ENCODE measurements at regions not wholly inside any gene's neighbourhood (a gene's known extent, or its start where the extent isn't known, plus 50 kb on each side); places are given as distances from the start of the nearest gene placed in this dataset.

- Histone ChIP-seq H3K4me3 (ENCODE audit: low read depth, low read length) (no peak overlapping the region), H3K27ac (ENCODE audit: low read depth, low read length) (no peak overlapping the region), H3K9me3 (ENCODE audit: control insufficient read depth, insufficient read depth, low read length) (peaks cover 3% of the 10 kb centered on the region; the same call in 1 of the 2 replicates), H3K27me3 (ENCODE audit: control insufficient read depth, insufficient read depth, low read length) (no peaks in the 10 kb centered on the region)
- no peak for TF ChIP-seq CTCF (IDR thresholded peaks at IDR 0.05; ENCODE audit: low read depth, low read length)
- ChIA-PET CTCF (interaction anchor here (0.6 to 1.4 kb wide), 2 partner anchors 17 to 70 kb away, joined by 4 to 7 read pairs; no protein-coding TSS in a partner anchor), POLR2A (no interaction called here)
- no peak for DNase-seq (ENCODE audit: low read depth, low spot score)
Measured at GRCh38 chr2:166609183-166609959, 115.3 kb upstream of the SCN7A start.

GRCh38 chr2:166607880-166608279 lies 113.8 kb upstream of the SCN7A start:
- POLR2A ChIA-PET = no interaction called here
- H3K27ac ChIP-seq (ENCODE audit: low read depth, low read length) = no peak overlapping the region

GRCh38 chr2:166593403-166593802 lies 99.4 kb upstream of the SCN7A start:
- Histone ChIP-seq H3K4me3 (ENCODE audit: low read depth, low read length) (no peak overlapping the region), H3K27ac (ENCODE audit: low read depth, low read length) (no peak overlapping the region), H3K27me3 (ENCODE audit: control insufficient read depth, insufficient read depth, low read length) (no peaks in the 10 kb centered on the region), H3K9me3 (ENCODE audit: control insufficient read depth, insufficient read depth, low read length) (peaks cover 7% of the 10 kb centered on the region; the same call in 1 of the 2 replicates)
- DNase-seq (ENCODE audit: low read depth, low spot score) = peak; percentile 59
- POLR2A ChIA-PET = interaction anchor here (0.6 to 1.2 kb wide), 2 partner anchors 17 to 20 kb away, joined by 3 read pairs; no protein-coding TSS in a partner anchor
- no peak for TF ChIP-seq CTCF (IDR thresholded peaks at IDR 0.05; ENCODE audit: low read depth, low read length)
- CTCF ChIA-PET = no interaction called here

More at GRCh38 chr2:166607880-166608279, 113.8 kb upstream of the SCN7A start:
- no peak for TF ChIP-seq CTCF (IDR thresholded peaks at IDR 0.05; ENCODE audit: low read depth, low read length)
- peaks cover 3% of the 10 kb centered on the region; the same call in 1 of the 2 replicates for H3K9me3 ChIP-seq (ENCODE audit: control insufficient read depth, insufficient read depth, low read length)
- no peaks in the 10 kb centered on the region for H3K27me3 ChIP-seq (ENCODE audit: control insufficient read depth, insufficient read depth, low read length)
- CTCF ChIA-PET = no interaction called here
- no peak overlapping the region for H3K4me3 ChIP-seq (ENCODE audit: low read depth, low read length)
- no peak for DNase-seq (ENCODE audit: low read depth, low spot score)

- H3K27me3 ChIP-seq (ENCODE audit: control insufficient read depth, insufficient read depth, low read length) = no peaks in the 10 kb centered on the region
- ChIA-PET POLR2A (interaction anchor here (1.2 kb wide), 1 partner anchor 20 kb away, joined by 3 read pairs; no protein-coding TSS in a partner anchor), CTCF (no interaction called here)
- no peak for DNase-seq (ENCODE audit: low read depth, low spot score)
- H3K9me3 ChIP-seq (ENCODE audit: control insufficient read depth, insufficient read depth, low read length) = peaks cover 3% of the 10 kb centered on the region; the same call in 1 of the 2 replicates
- H3K4me3 ChIP-seq (ENCODE audit: low read depth, low read length) = no peak overlapping the region
- TF ChIP-seq CTCF (IDR thresholded peaks at IDR 0.05; ENCODE audit: low read depth, low read length) = no peak
- H3K27ac ChIP-seq (ENCODE audit: low read depth, low read length) = peak overlapping the region; percentile 53
Measured at GRCh38 chr2:166592750-166593149, 98.7 kb upstream of the SCN7A start.

GRCh38 chr2:166591226-166591625 lies 97.2 kb upstream of the SCN7A start:
- Histone ChIP-seq H3K4me3 (ENCODE audit: low read depth, low read length) (no peak overlapping the region), H3K27ac (ENCODE audit: low read depth, low read length) (no peak overlapping the region), H3K27me3 (ENCODE audit: control insufficient read depth, insufficient read depth, low read length) (no peaks in the 10 kb centered on the region), H3K9me3 (ENCODE audit: control insufficient read depth, insufficient read depth, low read length) (no peaks in the 10 kb centered on the region)
- TF ChIP-seq CTCF (IDR thresholded peaks at IDR 0.05; ENCODE audit: low read depth, low read length) = no peak
- DNase-seq (ENCODE audit: low read depth, low spot score) = no peak
- CTCF ChIA-PET = no interaction called here
- POLR2A ChIA-PET = no interaction called here

Data from AG04450 (cell line).